ENCODE measurements at regions not wholly inside any gene's neighbourhood (a gene's known extent, or its start where the extent isn't known, plus 50 kb on each side); places are given as distances from the start of the nearest gene placed in this dataset.

DNA sequence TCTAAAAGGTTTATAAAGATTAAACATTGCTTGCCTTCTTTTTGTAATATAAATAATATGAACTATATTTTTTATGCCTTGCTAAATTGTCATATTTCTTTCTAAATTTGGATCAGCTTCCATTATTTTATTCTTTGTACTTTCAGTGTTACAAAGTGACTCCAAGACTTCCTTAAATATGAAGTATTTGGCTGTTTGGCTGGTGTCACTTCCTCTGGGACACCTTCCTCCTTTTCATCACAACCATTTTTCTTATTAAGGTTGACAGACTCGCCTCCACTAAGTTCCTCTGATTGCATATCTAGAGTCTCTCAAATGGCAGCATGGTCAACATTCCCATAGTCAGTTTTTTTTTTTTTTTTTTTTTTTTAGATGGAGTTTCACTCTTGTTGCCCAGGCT, 73.8 kb upstream of the SLC1A1 start:
- Histone ChIP-seq H3K4me3 (no peak overlapping the region), H3K9me3 (no peaks in the 10 kb centered on the region), H3K27me3 (no peaks in the 10 kb centered on the region), H3K36me3 (no peaks in the 10 kb centered on the region), H3K27ac (no peak overlapping the region), H3K4me1 (no peaks in the 10 kb centered on the region)
- TF ChIP-seq, protein P1, sequence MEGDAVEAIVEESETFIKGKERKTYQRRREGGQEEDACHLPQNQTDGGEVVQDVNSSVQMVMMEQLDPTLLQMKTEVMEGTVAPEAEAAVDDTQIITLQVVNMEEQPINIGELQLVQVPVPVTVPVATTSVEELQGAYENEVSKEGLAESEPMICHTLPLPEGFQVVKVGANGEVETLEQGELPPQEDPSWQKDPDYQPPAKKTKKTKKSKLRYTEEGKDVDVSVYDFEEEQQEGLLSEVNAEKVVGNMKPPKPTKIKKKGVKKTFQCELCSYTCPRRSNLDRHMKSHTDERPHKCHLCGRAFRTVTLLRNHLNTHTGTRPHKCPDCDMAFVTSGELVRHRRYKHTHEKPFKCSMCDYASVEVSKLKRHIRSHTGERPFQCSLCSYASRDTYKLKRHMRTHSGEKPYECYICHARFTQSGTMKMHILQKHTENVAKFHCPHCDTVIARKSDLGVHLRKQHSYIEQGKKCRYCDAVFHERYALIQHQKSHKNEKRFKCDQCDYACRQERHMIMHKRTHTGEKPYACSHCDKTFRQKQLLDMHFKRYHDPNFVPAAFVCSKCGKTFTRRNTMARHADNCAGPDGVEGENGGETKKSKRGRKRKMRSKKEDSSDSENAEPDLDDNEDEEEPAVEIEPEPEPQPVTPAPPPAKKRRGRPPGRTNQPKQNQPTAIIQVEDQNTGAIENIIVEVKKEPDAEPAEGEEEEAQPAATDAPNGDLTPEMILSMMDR (IDR thresholded peaks at IDR 0.05), result no peak
- no peak for DNase-seq (ENCODE audit: low spot score)

DNA sequence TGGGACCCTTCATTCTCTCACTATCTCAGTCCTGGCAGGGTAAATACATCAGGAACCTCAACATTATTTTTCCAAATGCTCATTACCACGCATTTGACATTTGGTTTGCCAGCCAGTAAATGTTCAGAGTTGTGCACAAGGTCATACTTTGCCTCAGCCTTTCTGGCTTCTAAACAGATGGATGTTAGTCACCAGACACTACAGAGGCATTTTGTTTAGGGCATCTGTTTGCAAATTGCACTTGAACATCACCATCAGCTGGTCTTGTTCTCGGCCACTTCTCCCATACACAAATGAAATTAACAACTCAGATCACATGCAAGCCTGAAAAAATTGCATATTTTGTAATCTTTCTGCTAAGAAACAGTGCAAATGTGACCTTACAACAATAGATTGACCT, 75.0 kb upstream of the SLC1A1 start:
- TF ChIP-seq, protein P1 (IDR thresholded peaks at IDR 0.05), result no peak
- Histone ChIP-seq H3K4me1 (no peaks in the 10 kb centered on the region), H3K9me3 (no peaks in the 10 kb centered on the region), H3K27me3 (no peaks in the 10 kb centered on the region), H3K4me3 (no peak overlapping the region), H3K36me3 (no peaks in the 10 kb centered on the region), H3K27ac (no peak overlapping the region)
- no peak for DNase-seq (ENCODE audit: low spot score)

DNA sequence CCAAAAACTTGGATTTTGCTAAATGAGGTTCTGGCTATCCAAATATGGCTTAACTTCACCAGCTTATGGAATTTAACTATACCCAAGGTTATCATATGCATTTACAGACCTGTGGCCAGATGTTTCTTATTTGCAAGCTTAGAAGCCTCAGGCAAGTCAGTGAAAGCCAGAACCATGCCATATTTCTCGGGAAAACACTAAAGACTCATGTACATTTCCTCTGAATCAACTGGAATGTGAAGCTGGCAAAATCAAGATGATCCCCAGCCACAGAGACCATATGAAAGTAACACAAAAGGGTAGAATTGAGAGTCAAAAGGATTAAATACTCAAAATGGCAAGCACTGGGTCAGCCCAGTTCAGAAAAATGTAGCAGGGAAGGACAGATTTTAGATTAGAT, 76.4 kb upstream of the SLC1A1 start:
- no peak for DNase-seq (ENCODE audit: low spot score)
- Histone ChIP-seq H3K36me3 (no peaks in the 10 kb centered on the region), H3K9me3 (no peaks in the 10 kb centered on the region), H3K4me3 (no peak overlapping the region), H3K27me3 (no peaks in the 10 kb centered on the region), H3K4me1 (no peaks in the 10 kb centered on the region), H3K27ac (no peak overlapping the region)
- TF ChIP-seq, protein P1 (IDR thresholded peaks at IDR 0.05), result no peak

DNA sequence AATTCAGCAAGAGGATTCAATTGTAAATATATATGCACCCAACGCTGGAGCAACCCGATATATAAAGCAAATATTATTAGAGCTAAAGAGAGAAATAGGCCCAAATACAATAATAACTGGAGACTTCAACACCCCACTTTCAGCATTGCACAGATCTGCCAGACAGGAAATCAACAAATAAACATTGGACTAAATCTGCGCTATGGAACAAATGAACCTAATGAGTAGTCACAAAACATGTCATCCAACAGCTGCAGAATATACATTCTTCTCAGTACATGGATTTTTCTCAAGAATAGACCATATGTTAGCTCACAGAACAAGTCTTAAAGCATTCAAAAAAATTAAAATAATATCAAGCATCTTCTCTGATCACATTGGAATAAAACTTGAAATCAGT, 86.1 kb upstream of the SLC1A1 start:
- DNase-seq (ENCODE audit: low spot score), result no peak
- peaks cover 0 to 21% of the 10 kb centered on the region in 2 donors for H3K9me3 ChIP-seq
- no peaks in the 10 kb centered on the region for H3K27me3 ChIP-seq
- H3K36me3 ChIP-seq, result no peaks in the 10 kb centered on the region
- TF ChIP-seq, protein P1 (IDR thresholded peaks at IDR 0.05), result no peak
- no peak overlapping the region for H3K4me3 ChIP-seq
- no peak overlapping the region for H3K27ac ChIP-seq
- no peaks in the 10 kb centered on the region for H3K4me1 ChIP-seq

DNA sequence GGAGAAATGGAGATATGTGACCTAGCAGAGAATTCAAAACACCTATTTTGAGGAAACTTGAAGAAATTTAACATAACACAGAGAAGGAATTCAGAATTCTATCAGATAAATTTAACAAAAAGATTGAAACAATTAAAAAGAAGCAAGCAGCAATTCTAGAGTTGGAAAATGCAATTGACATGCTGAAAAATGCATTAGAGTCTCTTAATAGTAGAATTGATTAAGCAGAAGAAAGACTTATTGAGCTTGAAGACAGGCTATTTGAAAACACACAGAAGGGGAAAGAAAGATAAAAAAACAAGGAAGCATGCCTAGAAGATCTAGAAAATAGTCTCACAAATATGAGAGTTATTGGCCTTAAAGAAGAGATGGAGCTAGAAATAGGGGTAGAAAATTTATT, 87.8 kb upstream of the SLC1A1 start:
- H3K9me3 ChIP-seq, result peaks cover 0 to 21% of the 10 kb centered on the region in 2 donors
- no peak overlapping the region for H3K4me3 ChIP-seq
- H3K4me1 ChIP-seq, result no peaks in the 10 kb centered on the region
- TF ChIP-seq, protein P1 (IDR thresholded peaks at IDR 0.05), result no peak
- no peak for DNase-seq (ENCODE audit: low spot score)
- no peaks in the 10 kb centered on the region for H3K27me3 ChIP-seq
- H3K27ac ChIP-seq, result no peak overlapping the region
- H3K36me3 ChIP-seq, result no peaks in the 10 kb centered on the region

DNA sequence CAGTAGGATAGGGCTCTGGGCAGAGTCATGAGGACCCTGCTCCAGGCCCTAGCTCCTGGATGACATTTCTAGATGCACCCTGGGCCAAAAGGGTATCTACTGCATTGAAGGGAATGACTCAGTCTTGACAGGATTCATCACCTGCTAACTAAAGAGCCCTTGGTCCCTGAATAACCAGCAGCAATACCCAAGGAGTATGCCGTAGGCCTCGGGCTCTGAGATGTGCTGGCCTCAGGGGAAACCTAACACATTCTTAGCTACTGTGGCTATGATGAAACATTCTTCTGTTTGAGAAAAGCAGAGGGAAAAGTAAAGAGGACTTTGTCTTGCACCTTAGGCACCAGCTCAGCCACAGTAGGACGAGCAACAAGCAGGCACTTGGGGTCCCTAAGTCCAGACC, 89.5 kb upstream of the SLC1A1 start:
- H3K27ac ChIP-seq, result no peak overlapping the region
- TF ChIP-seq, protein P1 (IDR thresholded peaks at IDR 0.05), result no peak
- H3K4me3 ChIP-seq, result no peak overlapping the region
- H3K27me3 ChIP-seq, result no peaks in the 10 kb centered on the region
- H3K4me1 ChIP-seq, result no peaks in the 10 kb centered on the region
- peaks cover 0 to 11% of the 10 kb centered on the region in 2 donors for H3K9me3 ChIP-seq
- DNase-seq (ENCODE audit: low spot score), result no peak
- no peaks in the 10 kb centered on the region for H3K36me3 ChIP-seq

Data from right atrium auricular region (tissue), 2 donors.